ENCODE measurements at regions not wholly inside any gene's neighbourhood (a gene's known extent, or its start where the extent isn't known, plus 50 kb on each side); places are given as distances from the start of the nearest gene placed in this dataset.

DNA sequence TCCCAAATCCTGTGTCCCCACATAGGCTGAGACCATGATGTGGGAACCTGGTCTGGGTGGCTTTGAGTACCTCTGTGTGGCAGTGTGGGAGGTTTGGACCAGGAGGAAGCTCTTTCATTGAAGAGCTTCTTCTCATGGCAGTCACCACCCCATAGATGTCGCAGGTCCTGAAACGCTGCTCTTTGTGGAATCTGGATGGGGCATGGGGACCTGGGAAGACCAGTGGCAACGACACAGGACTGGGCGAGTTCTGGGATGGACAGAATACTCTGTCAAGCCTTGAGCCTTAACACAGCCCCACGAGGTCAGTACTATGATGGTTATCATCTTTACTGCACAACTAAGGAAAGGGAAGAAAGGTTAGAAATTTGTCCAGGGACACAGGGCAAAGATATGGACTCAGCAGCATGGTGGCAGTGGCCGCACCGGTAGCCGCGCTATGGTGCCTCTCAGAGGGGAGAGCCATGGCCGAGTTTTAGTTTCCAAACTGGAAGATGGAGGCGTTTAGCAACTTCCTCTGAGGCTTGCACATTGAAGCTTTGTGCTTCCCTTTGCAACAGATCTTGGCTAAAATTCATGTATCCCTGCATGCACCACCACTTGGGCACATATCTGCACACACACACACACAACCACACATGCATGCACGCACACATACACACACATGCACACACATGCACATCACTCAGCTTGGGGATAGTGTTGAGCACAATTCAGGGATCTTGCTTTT, 117.7 kb upstream of the C1orf174 start:
- ATAC-seq, result no peak

DNA sequence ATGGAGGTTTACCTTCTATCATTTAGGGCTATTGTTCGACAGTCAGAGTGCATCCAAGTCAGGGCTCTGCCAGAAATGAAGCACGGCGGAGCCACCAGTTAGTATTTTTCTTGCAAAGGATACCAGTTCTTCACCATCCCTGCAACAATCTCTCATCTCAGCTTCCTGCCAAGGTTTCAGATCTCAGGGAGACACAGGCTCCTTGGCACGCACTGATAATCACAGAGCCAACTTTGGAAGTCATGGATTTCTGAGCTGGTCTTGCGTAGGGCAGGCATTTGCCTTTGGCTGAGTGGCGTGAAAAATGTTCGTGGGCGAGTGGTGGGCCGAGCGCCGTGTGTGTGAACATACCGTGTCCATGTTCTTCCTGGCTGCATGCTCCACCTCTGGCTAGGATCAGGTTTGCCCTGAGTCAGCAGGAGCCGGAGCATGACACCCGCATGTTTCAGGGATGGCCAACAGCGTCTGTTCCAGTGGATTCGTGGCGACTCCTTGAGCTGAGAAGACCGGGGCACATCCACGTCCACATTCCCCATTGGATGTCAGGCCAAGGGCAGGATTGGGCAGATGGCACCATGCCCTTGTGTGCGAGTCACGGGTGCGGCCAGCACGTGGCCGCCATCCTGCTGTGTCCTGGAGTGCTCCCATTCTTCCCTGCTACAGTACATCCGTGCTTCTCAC, 118.5 kb upstream of the C1orf174 start:
- ATAC-seq, result no peak

DNA sequence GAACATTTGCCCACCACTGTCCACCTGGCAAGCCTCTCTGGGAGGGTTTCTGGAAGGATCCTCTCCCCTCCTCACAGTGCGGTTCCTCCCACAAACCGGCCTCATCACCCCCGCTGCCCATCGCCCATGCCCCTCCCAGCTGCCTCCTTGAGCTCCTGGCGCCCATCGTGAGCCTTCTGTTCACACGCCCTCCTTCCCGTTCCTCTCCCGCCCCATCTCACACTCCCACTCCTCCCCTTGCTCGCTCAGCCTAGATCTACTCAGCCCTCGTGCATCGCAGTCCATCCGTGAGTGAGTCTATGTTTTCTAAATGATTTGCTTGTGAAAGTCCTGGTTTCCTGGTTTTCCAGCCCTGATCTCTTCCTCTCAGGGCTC, 119.1 kb upstream of the C1orf174 start:
- ATAC-seq, result no peak

DNA sequence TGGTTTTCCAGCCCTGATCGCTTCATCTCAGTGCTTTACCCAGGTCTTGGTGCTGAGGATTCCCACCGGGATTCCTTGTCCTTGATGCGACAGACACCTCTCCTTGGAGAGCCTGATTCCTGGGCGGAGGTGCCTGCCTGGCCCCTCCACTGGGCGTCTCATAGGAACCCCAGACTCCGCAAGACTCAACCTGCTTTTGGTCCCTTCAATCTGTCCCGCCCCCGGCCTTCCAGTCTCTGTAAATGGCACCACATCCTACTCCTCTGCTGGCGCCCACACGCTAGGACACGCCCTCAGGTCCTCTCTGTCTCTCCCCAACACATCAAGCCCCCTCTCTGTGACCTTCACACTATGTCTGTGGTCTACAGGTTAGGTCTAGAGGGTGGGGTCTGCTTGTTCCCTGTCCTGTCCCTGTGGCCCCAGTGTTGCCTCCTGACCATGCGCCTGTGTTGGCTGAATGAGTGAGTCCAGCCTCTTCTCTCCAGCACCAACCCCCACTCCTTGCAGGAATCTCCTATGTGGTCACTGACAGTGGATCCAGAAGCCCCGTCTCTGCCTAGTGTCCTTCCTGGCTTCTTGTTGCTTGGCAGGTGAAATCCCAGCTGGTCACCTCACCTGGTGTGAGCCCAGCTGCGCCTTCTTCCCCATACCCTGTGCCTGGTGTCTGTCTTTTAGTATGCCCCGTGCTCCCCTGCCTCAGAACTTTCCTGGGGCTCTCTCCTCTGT, 119.7 kb upstream of the C1orf174 start:
- ATAC-seq, result no peak

DNA sequence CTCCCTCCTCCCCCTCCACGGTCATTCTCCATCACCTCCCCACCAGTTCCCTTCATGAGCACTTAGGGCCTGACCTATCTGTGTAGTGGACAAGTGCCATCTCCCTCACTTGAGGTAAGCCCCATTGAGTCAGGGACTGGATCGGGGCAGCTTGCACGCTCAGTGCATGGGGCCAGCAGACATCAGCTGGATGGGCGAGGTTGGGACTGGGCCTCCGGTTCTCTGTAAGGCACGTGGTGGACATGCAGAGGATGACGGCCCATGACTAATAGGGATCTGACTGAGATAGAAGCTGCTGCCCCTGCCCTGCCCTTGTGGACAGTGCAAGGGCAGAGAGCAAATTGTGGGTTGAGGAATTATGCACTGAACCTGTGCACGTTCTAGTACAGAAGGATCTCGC, 120.4 kb upstream of the C1orf174 start:
- no peak for ATAC-seq

DNA sequence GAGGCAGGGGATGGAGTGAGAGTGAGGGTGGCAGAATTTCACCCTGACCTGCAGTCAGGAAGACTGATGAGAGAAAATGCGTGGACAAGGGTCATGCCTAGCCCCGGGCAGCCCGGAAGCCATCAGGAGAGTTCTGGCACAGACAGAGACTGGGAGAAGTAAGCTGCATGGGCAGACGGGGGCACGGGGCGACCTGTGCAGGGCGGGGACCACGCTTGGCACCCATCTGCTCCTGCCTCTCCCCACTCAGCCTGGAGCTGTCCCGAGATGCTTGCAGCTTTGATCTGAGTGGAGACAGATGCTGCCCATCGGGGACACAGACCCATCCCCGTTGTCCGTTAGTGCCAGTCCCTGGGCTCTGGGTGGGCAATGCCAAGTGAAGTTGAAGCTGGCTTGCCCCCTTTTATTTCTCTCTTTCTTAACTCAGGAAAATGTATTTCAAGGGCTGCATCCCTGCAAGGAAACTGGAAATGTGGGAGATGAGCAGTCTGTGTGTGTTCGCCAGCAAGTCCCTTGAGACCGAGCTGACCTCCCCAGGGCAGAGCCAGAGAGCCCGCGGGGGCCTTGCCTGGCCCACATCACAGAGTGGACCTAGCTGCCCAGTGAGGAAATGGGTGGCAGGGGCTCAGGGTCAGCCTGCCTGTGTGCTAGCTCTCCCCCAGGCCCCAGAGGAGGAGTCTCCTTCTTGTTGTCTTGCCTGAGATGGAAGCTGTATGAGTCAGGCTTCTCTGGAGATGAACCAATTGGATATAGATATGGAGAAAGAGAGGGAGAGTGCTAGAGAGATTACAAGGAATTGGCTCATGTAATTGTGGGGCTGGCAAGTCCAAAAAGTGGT, 121.3 kb upstream of the C1orf174 start:
- no peak for ATAC-seq

DNA sequence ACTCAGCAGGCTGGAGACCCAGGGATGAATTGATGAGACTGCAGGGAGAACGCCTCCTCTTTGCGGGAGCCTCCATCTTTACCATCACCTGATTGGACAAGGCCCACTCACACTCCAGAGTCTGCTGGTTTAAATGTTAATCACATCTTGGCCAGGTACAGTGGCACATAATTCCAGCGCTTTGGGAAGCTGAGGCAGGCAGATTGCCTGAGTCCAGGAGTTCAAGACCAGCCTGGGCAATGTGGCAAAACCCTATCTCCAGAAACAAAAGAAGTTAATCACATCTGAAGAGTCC, 121.8 kb upstream of the C1orf174 start:
- no peak for ATAC-seq

DNA sequence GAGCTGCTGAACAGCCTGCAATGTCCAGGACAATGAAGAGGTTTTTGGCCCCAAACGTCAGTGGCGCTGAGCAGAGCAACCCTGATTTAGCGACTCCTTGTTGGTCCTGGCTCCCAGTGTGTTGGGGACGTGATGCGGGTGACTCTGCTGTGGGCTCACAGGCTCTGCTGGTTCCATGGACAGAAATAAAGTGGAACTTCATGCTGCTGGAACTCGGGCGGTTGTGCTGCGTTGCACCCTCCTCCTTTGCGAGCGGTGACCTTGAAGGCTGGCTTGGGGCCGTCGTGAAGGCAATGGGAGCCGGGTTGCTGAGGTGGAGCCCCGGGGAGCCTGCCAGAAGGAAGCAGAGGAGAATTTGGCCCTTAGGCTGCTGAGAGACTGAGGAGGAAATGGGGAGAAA, 122.6 kb upstream of the C1orf174 start:
- ATAC-seq, result no peak

DNA sequence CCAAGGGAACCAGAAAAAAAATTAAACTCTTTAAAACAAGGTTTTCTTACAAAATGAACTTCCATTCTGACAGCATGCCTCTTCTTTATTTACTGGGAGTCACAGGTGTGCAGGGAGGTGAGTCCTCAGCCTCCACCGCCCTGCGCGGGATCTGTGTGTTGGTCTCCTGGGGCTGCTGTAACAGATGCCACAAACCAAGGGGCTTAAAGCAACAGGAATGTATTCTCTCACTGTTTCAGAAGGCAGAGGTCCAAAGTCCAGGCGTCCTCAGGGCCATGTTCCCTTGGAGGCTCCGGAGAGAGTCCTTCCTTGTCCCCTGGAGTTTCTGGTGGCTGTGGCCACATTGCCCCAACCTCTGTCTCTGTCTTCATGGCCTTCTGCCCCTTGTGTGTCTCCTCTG, 123.6 kb upstream of the C1orf174 start:
- ATAC-seq, result no peak

DNA sequence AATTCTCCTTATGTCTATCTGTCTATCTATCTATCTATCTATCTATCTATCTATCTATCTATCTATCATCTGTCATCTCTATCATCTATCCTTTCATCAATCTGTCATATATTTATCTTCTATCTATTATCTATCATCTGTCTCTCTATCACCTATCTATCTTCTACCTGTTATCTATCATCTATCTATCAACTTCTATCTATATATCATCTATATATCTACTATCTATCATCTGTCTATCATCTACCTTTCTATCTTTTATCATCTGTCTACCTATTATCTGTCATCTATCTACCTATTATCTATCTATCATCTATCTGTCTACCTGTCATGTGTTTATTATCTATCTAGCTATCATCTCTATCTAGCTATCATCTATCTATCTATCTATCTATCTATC, 124.7 kb upstream of the C1orf174 start:
- ATAC-seq, result no peak

DNA sequence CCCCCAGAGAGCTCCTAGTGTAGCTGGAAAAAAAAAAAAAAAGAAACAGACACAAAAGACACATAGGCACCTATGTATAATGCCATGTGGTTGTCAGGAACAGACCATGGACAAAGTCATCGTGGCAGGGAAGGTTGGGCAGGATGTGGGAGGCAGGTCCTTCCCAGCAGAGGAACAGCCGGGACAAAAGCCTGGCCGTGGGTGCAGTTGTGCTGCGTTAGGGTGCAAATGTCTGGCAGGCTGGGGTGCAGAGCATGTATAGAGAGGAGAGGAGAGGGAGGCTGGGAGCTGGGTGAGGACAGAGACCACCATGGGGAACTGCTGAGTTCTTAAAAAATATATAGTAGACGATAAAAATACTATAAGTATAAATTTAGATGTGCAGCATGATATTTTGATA, 125.7 kb upstream of the C1orf174 start:
- ATAC-seq, result no peak

DNA sequence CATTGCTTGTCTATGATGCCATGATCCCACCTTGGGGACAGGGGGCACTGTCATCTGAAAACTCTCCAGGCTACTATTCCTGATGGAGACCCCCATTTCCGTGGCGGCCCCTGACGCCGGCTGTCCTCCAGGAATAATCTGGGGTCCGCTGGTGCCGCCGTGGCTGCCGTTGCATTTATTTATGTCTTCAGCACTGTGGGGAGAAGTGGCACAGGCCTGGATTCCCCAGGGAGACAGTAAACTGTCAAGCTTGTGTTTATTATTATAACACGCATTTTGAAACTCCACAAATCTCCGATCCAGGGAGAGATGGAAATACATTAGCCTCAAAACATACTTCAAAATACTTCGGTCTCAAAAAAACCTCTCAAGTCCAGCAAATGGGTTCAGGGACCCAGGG, 126.9 kb upstream of the C1orf174 start:
- ATAC-seq, result no peak

DNA sequence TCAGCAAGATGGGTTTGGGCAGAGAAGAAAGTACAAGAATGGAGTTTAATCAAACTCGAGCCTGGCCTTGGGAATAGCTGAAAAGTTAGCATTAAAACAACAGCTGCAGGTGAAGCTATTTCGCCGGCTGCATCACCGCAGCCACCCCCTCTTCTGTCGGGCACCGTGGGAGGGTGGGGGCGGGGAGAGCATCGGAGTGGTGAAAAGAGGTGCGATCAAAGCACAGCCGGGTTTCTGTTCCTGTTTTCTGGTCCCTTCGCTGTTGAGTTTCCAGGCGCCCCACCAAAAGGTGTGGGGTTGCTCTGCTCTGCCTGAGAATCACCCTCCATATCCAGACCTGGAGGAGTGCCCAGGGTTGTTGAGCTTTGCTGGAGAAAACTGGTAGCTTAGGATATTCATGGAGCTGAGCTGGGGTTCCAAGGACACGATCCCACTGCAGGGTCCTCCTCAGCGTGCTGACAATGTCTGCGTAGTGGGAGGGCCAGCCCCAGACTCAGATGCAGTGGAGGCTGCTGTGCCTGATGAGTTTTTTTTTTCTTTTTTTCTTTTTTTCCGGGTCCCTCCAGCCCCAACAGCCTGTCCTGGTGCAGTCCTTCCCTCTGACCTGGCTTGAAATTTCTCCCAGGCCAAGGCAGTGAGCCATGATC, 127.5 kb upstream of the C1orf174 start:
- no peak for ATAC-seq

DNA sequence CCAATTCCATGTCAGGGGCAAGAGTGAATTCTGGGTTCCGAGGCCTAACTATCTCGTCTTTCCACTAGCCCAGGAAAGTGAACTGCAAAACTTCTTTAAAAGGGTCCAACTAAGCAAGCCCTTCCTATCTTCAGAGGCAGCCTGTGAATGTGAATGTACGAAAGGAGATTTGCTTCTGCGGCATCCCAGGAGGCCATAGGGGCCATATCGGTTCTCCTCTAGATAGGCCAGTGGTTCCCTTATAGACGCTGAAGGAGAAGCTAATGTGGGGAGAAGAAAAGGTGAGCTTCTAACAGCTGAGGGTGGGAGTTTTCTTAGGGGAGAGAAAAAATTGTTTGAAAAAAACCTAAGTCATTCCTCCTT, 128.0 kb upstream of the C1orf174 start:
- no peak for ATAC-seq

DNA sequence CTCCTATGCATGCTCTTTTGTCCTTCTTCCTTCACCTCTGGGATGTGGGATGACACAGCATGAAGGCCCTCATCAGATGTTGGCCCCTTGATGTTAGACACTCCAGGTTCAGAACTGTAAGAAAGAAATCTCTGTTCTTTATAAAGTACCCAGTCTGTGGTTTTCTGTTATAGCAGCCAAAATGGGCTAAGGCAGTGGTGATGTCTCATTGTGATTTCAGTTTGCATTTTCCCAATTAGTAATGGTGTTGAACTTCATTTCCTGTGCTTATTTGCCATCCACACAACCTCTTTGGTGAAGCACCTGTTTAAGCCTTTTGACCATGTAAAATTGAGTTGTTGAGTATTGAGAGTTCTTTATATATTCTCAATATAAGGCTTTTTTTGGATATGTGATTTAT, 129.3 kb upstream of the C1orf174 start:
- ATAC-seq, result no peak

DNA sequence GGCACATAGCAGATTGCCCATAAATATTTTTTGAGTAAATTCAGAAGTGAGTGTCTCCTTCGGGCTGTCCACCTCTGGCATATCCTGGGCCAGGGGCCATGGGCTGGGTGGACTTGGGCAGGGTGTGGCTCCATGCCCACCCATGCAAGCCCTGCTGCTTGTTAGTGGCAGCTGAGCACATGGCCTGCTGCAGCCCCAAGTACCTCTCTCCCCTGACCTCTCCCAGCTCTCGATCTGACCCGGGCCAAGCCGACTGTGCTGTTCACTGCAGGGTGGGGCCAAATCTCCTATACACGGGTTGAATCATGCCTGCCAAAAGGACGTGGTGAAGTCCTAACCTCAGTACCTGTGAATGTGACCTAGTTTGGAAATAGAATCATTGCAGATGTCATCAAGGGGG, 132.5 kb upstream of the C1orf174 start:
- ATAC-seq, result no peak

DNA sequence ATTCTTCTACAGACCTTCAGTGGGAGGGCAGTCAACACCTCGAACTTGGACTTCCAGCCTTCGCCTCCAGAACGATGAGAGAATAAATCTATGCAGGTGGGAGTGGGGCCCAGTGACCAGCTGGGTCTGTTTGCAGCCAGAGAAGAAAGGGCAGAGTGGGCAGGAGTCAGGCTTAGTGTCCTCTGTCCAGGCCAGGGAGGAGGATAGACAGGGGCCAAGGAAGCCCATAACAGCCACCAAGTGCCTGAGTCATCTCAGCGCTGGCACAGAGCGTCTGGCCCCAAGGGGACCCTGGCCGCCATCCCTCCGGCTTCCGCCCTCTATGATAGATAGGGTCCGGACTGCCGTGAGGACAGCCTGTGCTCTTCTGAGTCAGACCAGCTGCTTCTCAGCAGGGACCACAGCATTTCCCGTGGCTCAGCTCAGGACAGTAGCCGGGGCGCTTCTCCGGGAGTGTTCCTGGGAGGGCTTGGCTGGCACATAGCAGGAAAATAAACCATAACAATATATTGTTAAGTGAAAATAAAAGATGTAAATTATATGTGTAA, 133.1 kb upstream of the C1orf174 start:
- ATAC-seq, result no peak

DNA sequence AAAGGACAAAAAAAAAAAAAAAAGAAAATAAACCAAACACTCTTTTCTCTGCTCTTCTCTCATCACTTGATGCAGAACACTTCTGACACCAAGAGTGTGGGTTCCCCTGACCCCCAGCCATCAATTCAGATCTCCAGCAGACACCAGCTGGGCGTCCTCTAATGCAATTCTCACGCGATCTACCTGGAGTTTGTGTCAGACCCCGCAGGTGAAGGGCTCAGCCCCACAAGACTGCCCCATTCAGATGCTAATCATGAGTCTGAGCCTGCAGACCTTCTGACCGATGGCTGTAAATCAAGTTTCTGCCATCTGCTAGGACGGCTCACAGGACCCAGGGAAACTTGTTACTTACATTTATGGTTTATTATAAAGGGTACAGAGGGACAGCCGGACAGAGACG, 133.6 kb upstream of the C1orf174 start:
- ATAC-seq, result no peak

DNA sequence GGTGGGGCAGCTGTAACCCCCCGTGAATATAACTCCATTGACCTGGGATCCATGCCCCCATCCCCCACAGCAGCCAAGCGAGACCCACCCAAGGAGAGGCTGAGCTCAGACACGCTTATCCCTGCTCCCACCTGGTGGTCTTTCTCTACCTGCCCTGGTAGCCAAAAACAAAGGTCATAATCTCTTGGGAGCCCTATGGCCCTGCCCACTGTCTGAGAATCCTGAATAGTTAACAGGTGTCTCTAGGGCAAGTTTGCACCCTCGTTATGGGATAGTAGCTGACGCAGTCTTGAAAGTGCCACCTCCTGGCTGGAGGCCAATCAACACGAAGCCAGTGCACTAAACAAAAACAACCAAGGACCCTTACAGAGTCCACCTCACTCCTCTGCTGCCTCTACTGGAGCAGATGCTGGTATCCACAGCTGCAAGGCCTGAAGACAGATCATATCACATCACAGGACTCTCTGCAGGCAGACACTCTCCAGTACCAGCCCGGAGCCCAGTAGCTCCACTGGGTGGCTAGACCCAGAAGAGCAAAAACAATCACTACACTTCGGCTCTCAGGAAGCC, 134.3 kb upstream of the C1orf174 start:
- no peak for ATAC-seq

DNA sequence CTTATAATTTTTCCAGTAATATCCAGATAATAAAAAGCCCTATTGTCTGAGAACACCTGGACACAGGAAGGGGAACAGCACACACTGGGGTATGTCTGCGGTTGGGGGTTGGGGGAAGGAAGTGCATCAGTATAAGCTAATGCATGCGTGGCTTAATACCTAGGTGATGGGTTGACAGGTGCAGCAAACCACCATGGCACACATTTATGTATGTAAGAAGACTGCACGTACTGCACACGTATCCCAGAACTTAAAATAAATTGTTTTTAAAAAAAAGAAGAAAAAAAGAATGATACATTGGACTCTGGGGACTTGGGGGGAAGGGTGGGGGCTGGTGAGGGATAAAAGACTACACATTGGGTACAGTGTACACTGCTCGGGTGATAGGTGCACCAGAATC, 144.9 kb upstream of the C1orf174 start:
- ATAC-seq, result no peak

DNA sequence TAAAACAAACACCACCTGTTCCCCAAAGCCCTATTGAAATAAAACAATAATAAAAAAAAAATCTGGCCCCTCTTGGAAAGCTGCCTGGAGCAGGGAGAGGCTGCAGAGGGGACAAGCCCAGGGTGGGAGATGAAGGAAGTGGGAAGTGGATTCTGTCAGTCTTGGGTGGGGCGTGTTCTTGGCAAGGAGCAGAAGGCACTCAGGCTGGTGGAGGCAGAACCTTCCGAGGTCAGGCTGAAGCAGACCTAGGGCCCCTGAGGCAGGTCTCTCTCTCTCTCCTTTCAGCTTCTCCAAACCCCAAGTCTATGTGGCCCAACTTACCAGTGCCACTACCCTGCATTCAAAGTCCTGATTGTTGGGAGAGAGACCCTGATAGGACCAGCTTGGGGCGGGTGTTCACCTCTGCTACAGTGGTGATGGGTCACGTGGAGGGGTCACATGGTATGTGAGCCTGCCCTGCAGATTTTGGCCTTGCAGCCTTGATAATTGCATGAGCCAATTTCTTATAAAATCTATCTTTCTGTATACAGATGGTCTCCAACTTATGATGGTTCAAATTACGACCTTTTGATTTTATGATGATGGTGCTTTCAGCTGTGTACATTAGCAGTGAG, 145.4 kb upstream of the C1orf174 start:
- no peak for ATAC-seq
